ENCODE measurements at regions not wholly inside any gene's neighbourhood (a gene's known extent, or its start where the extent isn't known, plus 50 kb on each side); places are given as distances from the start of the nearest gene placed in this dataset.

GRCh38 chr12:4850857-4851380 lies 58.8 kb upstream of the KCNA1 start:
- TF ChIP-seq, protein P1, sequence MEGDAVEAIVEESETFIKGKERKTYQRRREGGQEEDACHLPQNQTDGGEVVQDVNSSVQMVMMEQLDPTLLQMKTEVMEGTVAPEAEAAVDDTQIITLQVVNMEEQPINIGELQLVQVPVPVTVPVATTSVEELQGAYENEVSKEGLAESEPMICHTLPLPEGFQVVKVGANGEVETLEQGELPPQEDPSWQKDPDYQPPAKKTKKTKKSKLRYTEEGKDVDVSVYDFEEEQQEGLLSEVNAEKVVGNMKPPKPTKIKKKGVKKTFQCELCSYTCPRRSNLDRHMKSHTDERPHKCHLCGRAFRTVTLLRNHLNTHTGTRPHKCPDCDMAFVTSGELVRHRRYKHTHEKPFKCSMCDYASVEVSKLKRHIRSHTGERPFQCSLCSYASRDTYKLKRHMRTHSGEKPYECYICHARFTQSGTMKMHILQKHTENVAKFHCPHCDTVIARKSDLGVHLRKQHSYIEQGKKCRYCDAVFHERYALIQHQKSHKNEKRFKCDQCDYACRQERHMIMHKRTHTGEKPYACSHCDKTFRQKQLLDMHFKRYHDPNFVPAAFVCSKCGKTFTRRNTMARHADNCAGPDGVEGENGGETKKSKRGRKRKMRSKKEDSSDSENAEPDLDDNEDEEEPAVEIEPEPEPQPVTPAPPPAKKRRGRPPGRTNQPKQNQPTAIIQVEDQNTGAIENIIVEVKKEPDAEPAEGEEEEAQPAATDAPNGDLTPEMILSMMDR (IDR thresholded peaks at IDR 0.05; ENCODE audit: poor library complexity) = no peak
- TF ChIP-seq EZH2 (IDR thresholded peaks at IDR 0.05; ENCODE audit: borderline replicate concordance) (no peak), EZH2phosphoT487 (IDR thresholded peaks at IDR 0.05; ENCODE audit: low read depth, severe bottlenecking, unreplicated experiment) (no peak)
